ENCODE measurements at regions not wholly inside any gene's neighbourhood (a gene's known extent, or its start where the extent isn't known, plus 50 kb on each side); places are given as distances from the start of the nearest gene placed in this dataset.

GRCh38 chr18:22283397-22283796 is 114.0 kb downstream of the GATA6 start:
- peaks cover 0 to 6% of the 10 kb centered on the region in 2 donors for H3K4me1 ChIP-seq
- no peak for DNase-seq
- no peaks in the 10 kb centered on the region for H3K9me3 ChIP-seq
- no peaks in the 10 kb centered on the region for H3K27me3 ChIP-seq
- intact Hi-C loops (cut with DNase I), result no loop called here
- H3K4me3 ChIP-seq (replicated peaks in 1 of 3), result no peak overlapping the region
- H3K27ac ChIP-seq, result no peak overlapping the region
- no peaks in the 10 kb centered on the region for H3K36me3 ChIP-seq
- WGBS, 2 donors, result 87 to 90% methylated on average over 3 of the region's 3 CpGs
- TF ChIP-seq POLR2A (IDR thresholded peaks at IDR 0.05) (no peak), CTCF (IDR thresholded peaks at IDR 0.05) (no peak)

- no peak for TF ChIP-seq CTCF (IDR thresholded peaks at IDR 0.05)
- TF ChIP-seq POLR2A (IDR thresholded peaks at IDR 0.05), result no peak
- H3K4me1 ChIP-seq, result peaks cover 0 to 6% of the 10 kb centered on the region in 2 donors
- H3K27ac ChIP-seq, result no peak overlapping the region
- no peak overlapping the region for H3K4me3 ChIP-seq (replicated peaks in 1 of 3)
- no peaks in the 10 kb centered on the region for H3K36me3 ChIP-seq
- H3K27me3 ChIP-seq, result no peaks in the 10 kb centered on the region
- no peak for DNase-seq
- intact Hi-C loops (cut with DNase I), result no loop called here
- no peaks in the 10 kb centered on the region for H3K9me3 ChIP-seq
Measured at GRCh38 chr18:22283116-22283395, 113.7 kb downstream of the GATA6 start.

- H3K27ac ChIP-seq, result no peak overlapping the region
Measured at GRCh38 chr18:22282311-22283115, 113.1 kb downstream of the GATA6 start.

GRCh38 chr18:22280453-22280750 is 111.0 kb downstream of the GATA6 start:
- no peak for DNase-seq
- H3K27ac ChIP-seq, result no peak overlapping the region
- intact Hi-C loops (cut with DNase I), result no loop called here
- H3K36me3 ChIP-seq, result no peaks in the 10 kb centered on the region
- H3K4me3 ChIP-seq (replicated peaks in 1 of 3), result no peak overlapping the region
- no peaks in the 10 kb centered on the region for H3K4me1 ChIP-seq
- TF ChIP-seq POLR2A (IDR thresholded peaks at IDR 0.05) (no peak), CTCF (IDR thresholded peaks at IDR 0.05) (no peak)
- H3K27me3 ChIP-seq, result no peaks in the 10 kb centered on the region
- H3K9me3 ChIP-seq, result no peaks in the 10 kb centered on the region
- WGBS, 2 donors, result 91 to 94% methylated on average over 1 of the region's 1 CpG

More at GRCh38 chr18:22282311-22283115, 113.1 kb downstream of the GATA6 start:
- intact Hi-C loops (cut with DNase I), result no loop called here
- Histone ChIP-seq H3K9me3 (no peaks in the 10 kb centered on the region), H3K4me3 (replicated peaks in 1 of 3) (no peak overlapping the region), H3K4me1 (peaks cover 0 to 6% of the 10 kb centered on the region in 2 donors), H3K27me3 (no peaks in the 10 kb centered on the region), H3K36me3 (no peaks in the 10 kb centered on the region)
- WGBS, 2 donors, result 74 to 83% methylated on average over 8 of the region's 8 CpGs
- DNase-seq, result no peak
- TF ChIP-seq POLR2A (IDR thresholded peaks at IDR 0.05), result no peak
- TF ChIP-seq CTCF (IDR thresholded peaks at IDR 0.05), result no peak

GRCh38 chr18:22279741-22280452 is 110.5 kb downstream of the GATA6 start:
- intact Hi-C loops (cut with DNase I), result no loop called here
- Histone ChIP-seq H3K36me3 (no peaks in the 10 kb centered on the region), H3K9me3 (no peaks in the 10 kb centered on the region), H3K27me3 (no peaks in the 10 kb centered on the region), H3K4me3 (replicated peaks in 1 of 3) (no peak overlapping the region), H3K4me1 (no peaks in the 10 kb centered on the region), H3K27ac (no peak overlapping the region)
- no peak for TF ChIP-seq POLR2A (IDR thresholded peaks at IDR 0.05)
- TF ChIP-seq CTCF (IDR thresholded peaks at IDR 0.05), result no peak
- WGBS, 2 donors, result 79 to 81% methylated on average over 10 of the region's 10 CpGs
- no peak for DNase-seq

Data from thyroid gland (tissue), 4 donors.